Loucy (cell line): ENCODE measurements at regions not wholly inside any gene's neighbourhood (a gene's known extent, or its start where the extent isn't known, plus 50 kb on each side); places are given as distances from the start of the nearest gene placed in this dataset.

Experiments
- H2AFZ ChIP-seq: fragments of 200-600 bp; sonication (generic); 2 replicates; pipeline ENCODE4 v1.6.0; 2016; ENCODE audit warnings: antibody characterized with exemption, mild to moderate bottlenecking, low read length, moderate library complexity
- H3F3A ChIP-seq: fragments of 200-600 bp; 2 replicates; pipeline ENCODE4 v1.6.0; 2016; ENCODE audit warnings: antibody characterized with exemption, low read depth, mild to moderate bottlenecking
- H3K27me3 ChIP-seq: fragments of 200-600 bp; sonication (generic); 2 replicates; pipeline ENCODE4 v1.6.1; 2014; ENCODE audit warnings: low read length, mild to moderate bottlenecking; ENCODE audit not compliant: insufficient read depth, poor library complexity, severe bottlenecking
- H3K36me3 ChIP-seq: fragments of 200-600 bp; sonication (generic); 2 replicates; pipeline ENCODE4 v1.6.1; 2016; ENCODE audit warnings: low read length; ENCODE audit not compliant: insufficient read depth
- H3K4me1 ChIP-seq: fragments of 200-600 bp; sonication (generic); 2 replicates; pipeline ENCODE4 v1.5.1; 2014; ENCODE audit warnings: low read length, mild to moderate bottlenecking; ENCODE audit not compliant: insufficient read depth, poor library complexity, severe bottlenecking
- H3K4me2 ChIP-seq: fragments of 200-600 bp; sonication (generic); 2 replicates; pipeline ENCODE4 v1.6.0; 2014; ENCODE audit warnings: antibody characterized with exemption, low read length, low read depth, mild to moderate bottlenecking; ENCODE audit not compliant: poor library complexity, severe bottlenecking
- H3K4me3 ChIP-seq: fragments of 200-600 bp; sonication (generic); 2 replicates; pipeline ENCODE4 v1.5.1; 2014; ENCODE audit warnings: low read length, mild to moderate bottlenecking, mixed read lengths; ENCODE audit not compliant: poor library complexity, severe bottlenecking
- H3K79me2 ChIP-seq: fragments of 200-600 bp; sonication (generic); 2 replicates; pipeline ENCODE4 v1.6.1; 2014; ENCODE audit warnings: low read length; ENCODE audit not compliant: insufficient read depth
- H3K9ac ChIP-seq: fragments of 200-600 bp; sonication (generic); 2 replicates; pipeline ENCODE4 v1.6.0; 2014; ENCODE audit warnings: mild to moderate bottlenecking, low read depth, low read length, moderate library complexity; ENCODE audit not compliant: poor library complexity, severe bottlenecking
- H3K9me2 ChIP-seq: fragments of 200-600 bp; sonication (generic); replicated peaks from 2 replicates; pipeline ENCODE4 v1.6.1; 2016; ENCODE audit warnings: low read depth, low read length, mixed read lengths
- H3K9me3 ChIP-seq: fragments of 200-600 bp; sonication (generic); 2 replicates; pipeline ENCODE4 v1.6.1; 2014; ENCODE audit warnings: mild to moderate bottlenecking, antibody characterized with exemption, low read length, low read depth; ENCODE audit not compliant: insufficient read depth
- H4K20me1 ChIP-seq: fragments of 200-600 bp; sonication (generic); 2 replicates; pipeline ENCODE4 v1.6.0; 2014; ENCODE audit warnings: antibody characterized with exemption, low read length, mild to moderate bottlenecking; ENCODE audit not compliant: insufficient read depth, poor library complexity, severe bottlenecking
- EZH2phosphoT487 ChIP-seq: fragments of 200-600 bp; IDR thresholded peaks from 2 replicates; pipeline ENCODE4 v1.6.1; 2018; ENCODE audit warnings: antibody characterized with exemption, mild to moderate bottlenecking, moderate library complexity, borderline replicate concordance
- TF ChIP-seq, protein P1 (sequence below): fragments of 200-600 bp; sonication (generic); conservative IDR thresholded peaks from 2 replicates; pipeline ENCODE4 v1.5.1; 2014; ENCODE audit warnings: mild to moderate bottlenecking, antibody characterized with exemption, low read length

GRCh38 chr12:128109236-128109635 is 157.7 kb upstream of the TMEM132C start:
- no peaks in the 10 kb centered on the region for H3K27me3 ChIP-seq
- no peak overlapping the region for H3K4me3 ChIP-seq
- no peaks in the 10 kb centered on the region for H3K4me1 ChIP-seq
- no peak overlapping the region for H3K4me2 ChIP-seq
- H2AFZ ChIP-seq = no peak overlapping the region
- H3K9me3 ChIP-seq = no peaks in the 10 kb centered on the region
- H3K9me2 ChIP-seq = no peaks in the 10 kb centered on the region
- no peaks in the 10 kb centered on the region for H3K36me3 ChIP-seq
- H3F3A ChIP-seq = no peaks in the 10 kb centered on the region
- no peak overlapping the region for H3K9ac ChIP-seq
- TF ChIP-seq, protein P1, sequence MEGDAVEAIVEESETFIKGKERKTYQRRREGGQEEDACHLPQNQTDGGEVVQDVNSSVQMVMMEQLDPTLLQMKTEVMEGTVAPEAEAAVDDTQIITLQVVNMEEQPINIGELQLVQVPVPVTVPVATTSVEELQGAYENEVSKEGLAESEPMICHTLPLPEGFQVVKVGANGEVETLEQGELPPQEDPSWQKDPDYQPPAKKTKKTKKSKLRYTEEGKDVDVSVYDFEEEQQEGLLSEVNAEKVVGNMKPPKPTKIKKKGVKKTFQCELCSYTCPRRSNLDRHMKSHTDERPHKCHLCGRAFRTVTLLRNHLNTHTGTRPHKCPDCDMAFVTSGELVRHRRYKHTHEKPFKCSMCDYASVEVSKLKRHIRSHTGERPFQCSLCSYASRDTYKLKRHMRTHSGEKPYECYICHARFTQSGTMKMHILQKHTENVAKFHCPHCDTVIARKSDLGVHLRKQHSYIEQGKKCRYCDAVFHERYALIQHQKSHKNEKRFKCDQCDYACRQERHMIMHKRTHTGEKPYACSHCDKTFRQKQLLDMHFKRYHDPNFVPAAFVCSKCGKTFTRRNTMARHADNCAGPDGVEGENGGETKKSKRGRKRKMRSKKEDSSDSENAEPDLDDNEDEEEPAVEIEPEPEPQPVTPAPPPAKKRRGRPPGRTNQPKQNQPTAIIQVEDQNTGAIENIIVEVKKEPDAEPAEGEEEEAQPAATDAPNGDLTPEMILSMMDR = no peak
- no peak for TF ChIP-seq EZH2phosphoT487
- no peaks in the 10 kb centered on the region for H3K79me2 ChIP-seq
- no peaks in the 10 kb centered on the region for H4K20me1 ChIP-seq

- no peak overlapping the region for H2AFZ ChIP-seq
- H3K4me1 ChIP-seq = no peaks in the 10 kb centered on the region
Observed at GRCh38 chr12:128109636-128110035, 157.3 kb upstream of the TMEM132C start.

DNA sequence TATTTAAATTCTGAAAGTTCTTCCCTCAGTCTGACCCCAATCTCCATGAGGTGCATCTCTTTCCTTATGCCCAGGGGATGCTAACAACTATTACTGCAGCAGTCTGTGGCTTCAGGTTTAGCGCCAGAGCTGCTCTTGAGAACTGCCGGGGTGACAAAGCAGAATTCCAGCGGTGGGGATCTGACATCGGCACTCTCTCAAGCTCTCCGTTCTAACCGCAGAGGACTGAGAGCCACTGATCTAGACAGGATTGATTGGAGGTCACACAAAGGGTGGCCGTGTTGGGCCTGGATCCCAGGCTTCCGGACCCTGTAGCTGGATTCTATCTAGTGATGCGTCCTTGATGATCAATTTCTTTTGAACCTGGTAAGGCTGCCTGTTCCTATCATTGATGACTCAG is 155.6 kb upstream of the TMEM132C start:
- no peaks in the 10 kb centered on the region for H3K27me3 ChIP-seq
- H3K4me3 ChIP-seq = no peak overlapping the region
- H3K4me2 ChIP-seq = no peak overlapping the region
- no peaks in the 10 kb centered on the region for H3F3A ChIP-seq
- no peaks in the 10 kb centered on the region for H3K9me3 ChIP-seq
- no peak overlapping the region for H3K9ac ChIP-seq
- no peaks in the 10 kb centered on the region for H3K4me1 ChIP-seq
- no peaks in the 10 kb centered on the region for H3K79me2 ChIP-seq
- H3K9me2 ChIP-seq = no peaks in the 10 kb centered on the region
- H4K20me1 ChIP-seq = no peaks in the 10 kb centered on the region
- no peaks in the 10 kb centered on the region for H3K36me3 ChIP-seq
- no peak for TF ChIP-seq EZH2phosphoT487
- TF ChIP-seq, protein P1 = no peak
- no peak overlapping the region for H2AFZ ChIP-seq

More at GRCh38 chr12:128109636-128110035, 157.3 kb upstream of the TMEM132C start:
- Histone ChIP-seq H3F3A (no peaks in the 10 kb centered on the region), H3K36me3 (no peaks in the 10 kb centered on the region), H3K9ac (no peak overlapping the region), H3K4me2 (no peak overlapping the region), H3K79me2 (no peaks in the 10 kb centered on the region), H3K9me2 (no peaks in the 10 kb centered on the region), H3K27me3 (no peaks in the 10 kb centered on the region), H3K4me3 (no peak overlapping the region), H4K20me1 (no peaks in the 10 kb centered on the region), H3K9me3 (no peaks in the 10 kb centered on the region)
- TF ChIP-seq EZH2phosphoT487 = no peak
- TF ChIP-seq, protein P1 = no peak
